ENCODE measurements at regions not wholly inside any gene's neighbourhood (a gene's known extent, or its start where the extent isn't known, plus 50 kb on each side); places are given as distances from the start of the nearest gene placed in this dataset.

- TF ChIP-seq RARB (CRISPR knock-in tag; IDR thresholded peaks at IDR 0.05) (no peak), ZFP30 (CRISPR knock-in tag; IDR thresholded peaks at IDR 0.05) (no peak), ESRRG (CRISPR knock-in tag; IDR thresholded peaks at IDR 0.05) (no peak), ISL1 (CRISPR knock-in tag; IDR thresholded peaks at IDR 0.05) (no peak), ARNTL (CRISPR knock-in tag; IDR thresholded peaks at IDR 0.05; ENCODE audit: borderline replicate concordance, low read depth) (no peak), PATZ1 (CRISPR knock-in tag; IDR thresholded peaks at IDR 0.05; ENCODE audit: borderline replicate concordance) (no peak)
- TF ChIP-seq, protein P1, sequence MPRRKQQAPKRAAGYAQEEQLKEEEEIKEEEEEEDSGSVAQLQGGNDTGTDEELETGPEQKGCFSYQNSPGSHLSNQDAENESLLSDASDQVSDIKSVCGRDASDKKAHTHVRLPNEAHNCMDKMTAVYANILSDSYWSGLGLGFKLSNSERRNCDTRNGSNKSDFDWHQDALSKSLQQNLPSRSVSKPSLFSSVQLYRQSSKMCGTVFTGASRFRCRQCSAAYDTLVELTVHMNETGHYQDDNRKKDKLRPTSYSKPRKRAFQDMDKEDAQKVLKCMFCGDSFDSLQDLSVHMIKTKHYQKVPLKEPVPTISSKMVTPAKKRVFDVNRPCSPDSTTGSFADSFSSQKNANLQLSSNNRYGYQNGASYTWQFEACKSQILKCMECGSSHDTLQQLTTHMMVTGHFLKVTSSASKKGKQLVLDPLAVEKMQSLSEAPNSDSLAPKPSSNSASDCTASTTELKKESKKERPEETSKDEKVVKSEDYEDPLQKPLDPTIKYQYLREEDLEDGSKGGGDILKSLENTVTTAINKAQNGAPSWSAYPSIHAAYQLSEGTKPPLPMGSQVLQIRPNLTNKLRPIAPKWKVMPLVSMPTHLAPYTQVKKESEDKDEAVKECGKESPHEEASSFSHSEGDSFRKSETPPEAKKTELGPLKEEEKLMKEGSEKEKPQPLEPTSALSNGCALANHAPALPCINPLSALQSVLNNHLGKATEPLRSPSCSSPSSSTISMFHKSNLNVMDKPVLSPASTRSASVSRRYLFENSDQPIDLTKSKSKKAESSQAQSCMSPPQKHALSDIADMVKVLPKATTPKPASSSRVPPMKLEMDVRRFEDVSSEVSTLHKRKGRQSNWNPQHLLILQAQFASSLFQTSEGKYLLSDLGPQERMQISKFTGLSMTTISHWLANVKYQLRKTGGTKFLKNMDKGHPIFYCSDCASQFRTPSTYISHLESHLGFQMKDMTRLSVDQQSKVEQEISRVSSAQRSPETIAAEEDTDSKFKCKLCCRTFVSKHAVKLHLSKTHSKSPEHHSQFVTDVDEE (CRISPR knock-in tag; IDR thresholded peaks at IDR 0.05) = no peak
Observed at GRCh38 chr1:187300081-187300480, 471.3 kb downstream of the PLA2G4A start.

All from SK-N-SH treated with all-trans-retinoic acid at 6 μM for 48 hours (cell line).